ENCODE measurements at regions not wholly inside any gene's neighbourhood (a gene's known extent, or its start where the extent isn't known, plus 50 kb on each side); places are given as distances from the start of the nearest gene placed in this dataset.
A peak's percentile ranks its signal among the peaks of the same experiment; 100 is the strongest.

- TF ChIP-seq ZBTB33 (IDR thresholded peaks at IDR 0.05): no peak
- TF ChIP-seq KDM1A (IDR thresholded peaks at IDR 0.05; ENCODE audit: borderline replicate concordance): no peak
- peak; percentile 68 for TF ChIP-seq MTA2 (IDR thresholded peaks at IDR 0.05; ENCODE audit: low read depth)
- TF ChIP-seq CBX3 (IDR thresholded peaks at IDR 0.05; ENCODE audit: borderline replicate concordance, low read depth): no peak
- TF ChIP-seq FOXK2 (IDR thresholded peaks at IDR 0.05): no peak
- no peak for TF ChIP-seq FOXM1 (IDR thresholded peaks at IDR 0.05; ENCODE audit: low read depth, low read length)
- intact Hi-C loops (cut with micrococcal nuclease; ENCODE audit: unreplicated experiment): no loop called here
- SMC1A ChIA-PET (ENCODE audit: uncharacterized antibody, unreplicated experiment): interaction anchor here (0.9 to 11.5 kb wide), 6 partner anchors 17 to 209 kb away, joined by 3 to 205 read pairs (median 4); no protein-coding TSS in a partner anchor
- ATAC-seq: peak; percentile 15; the same call in 2 of the 3 replicates
- Histone ChIP-seq H3K4me1 (ENCODE audit: control insufficient read depth, insufficient read depth, low read length) (no peaks in the 10 kb centered on the region; the same call in 1 of the 2 replicates), H3K4me3 (no peak overlapping the region), H3K4me2 (ENCODE audit: control insufficient read depth, insufficient read depth) (no peak overlapping the region), H3K36me3 (ENCODE audit: control insufficient read depth in 2 of 2, insufficient read depth in 2 of 2, low read length in 1 of 2) (no peaks in the 10 kb centered on the region), H3K27me3 (replicated peaks in 1 of 2; ENCODE audit: control insufficient read depth in 2 of 2, insufficient read depth in 2 of 2, low read length in 1 of 2) (no peaks in the 10 kb centered on the region; a peak in 1 of 4 replicates), H4K20me1 (ENCODE audit: control insufficient read depth, insufficient read depth) (no peaks in the 10 kb centered on the region), H2AFZ (ENCODE audit: control insufficient read depth, low read depth, low read length) (peak overlapping the region; percentile 8; the same call in 1 of the 2 replicates), H3K9me3 (replicated peaks; ENCODE audit: control insufficient read depth, insufficient read depth, low read length) (no peaks in the 10 kb centered on the region), H3K79me2 (ENCODE audit: control insufficient read depth, insufficient read depth, low read length) (no peaks in the 10 kb centered on the region), H3K27ac (ENCODE audit: control insufficient read depth, insufficient read depth) (no peak overlapping the region), H3K9ac (ENCODE audit: control insufficient read depth, insufficient read depth, low read length) (no peak overlapping the region)
- WGBS (ENCODE audit: insufficient coverage, insufficient replicate concordance, low lambda C conversion rate, missing lambda C conversion rate): 39% methylated on average over 15 of the region's 15 CpGs
- no peak for FAIRE-seq
- no TSS peak for BruUV-seq (replicated peaks)
- CTCF ChIA-PET: interaction anchor here (0.9 to 11.5 kb wide), 7 partner anchors 8 to 204 kb away, joined by 3 to 227 read pairs (median 4); no protein-coding TSS in a partner anchor
- DNase-seq (ENCODE audit: low read depth, low spot score): no peak
- POLR2A ChIA-PET: interaction anchor here (1.1 to 1.4 kb wide), 3 partner anchors 15 to 205 kb away, joined by 3 to 4 read pairs (median 3); no protein-coding TSS in a partner anchor
- in situ Hi-C loops (cut with MboI): loop anchor here (5.0 kb wide), 1 partner anchor 207 kb away; no protein-coding TSS in a partner anchor
- RAD21 ChIA-PET (ENCODE audit: unreplicated experiment): interaction anchor here (1.0 to 4.6 kb wide), 5 partner anchors 15 to 212 kb away, joined by 3 to 45 read pairs (median 4); no protein-coding TSS in a partner anchor
Measured at GRCh38 chr1:67555461-67556296, 125.5 kb upstream of the SERBP1 start.

All from GM12878 (cell line).